Bronchial epithelial cell (primary cell): ENCODE measurements at regions not wholly inside any gene's neighbourhood (a gene's known extent, or its start where the extent isn't known, plus 50 kb on each side); places are given as distances from the start of the nearest gene placed in this dataset.

Source experiments
- DNase-seq: peaks from one replicate; pipeline ENCODE4 v3.0.0-alpha.2; 2010; ENCODE audit warnings: low read depth
- FAIRE-seq: peaks from 2 replicates; lab custom pipeline; 2011; peaks lifted over from hg19 to GRCh38; lab: Jason Lieb, UNC
- H3K27me3 ChIP-seq: 2 replicates; pipeline ENCODE4 v1.5.1; 2011; ENCODE audit warnings: low read length; ENCODE audit not compliant: control insufficient read depth, insufficient read depth
- H3K36me3 ChIP-seq: 2 replicates; pipeline ENCODE4 v1.5.1; 2011; ENCODE audit warnings: low read length; ENCODE audit not compliant: control insufficient read depth, insufficient read depth
- H3K4me3 ChIP-seq: 2 replicates; pipeline ENCODE4 v1.5.1; 2011; ENCODE audit warnings: mild to moderate bottlenecking, low read depth, low read length, control low read depth
- TF ChIP-seq, protein P1 (sequence below): IDR thresholded peaks from 2 replicates; pipeline ENCODE4 v1.5.1; 2011; ENCODE audit warnings: mild to moderate bottlenecking, moderate library complexity, low read length, control low read depth, inconsistent platforms; ENCODE audit not compliant: insufficient read depth, severe bottlenecking

DNA sequence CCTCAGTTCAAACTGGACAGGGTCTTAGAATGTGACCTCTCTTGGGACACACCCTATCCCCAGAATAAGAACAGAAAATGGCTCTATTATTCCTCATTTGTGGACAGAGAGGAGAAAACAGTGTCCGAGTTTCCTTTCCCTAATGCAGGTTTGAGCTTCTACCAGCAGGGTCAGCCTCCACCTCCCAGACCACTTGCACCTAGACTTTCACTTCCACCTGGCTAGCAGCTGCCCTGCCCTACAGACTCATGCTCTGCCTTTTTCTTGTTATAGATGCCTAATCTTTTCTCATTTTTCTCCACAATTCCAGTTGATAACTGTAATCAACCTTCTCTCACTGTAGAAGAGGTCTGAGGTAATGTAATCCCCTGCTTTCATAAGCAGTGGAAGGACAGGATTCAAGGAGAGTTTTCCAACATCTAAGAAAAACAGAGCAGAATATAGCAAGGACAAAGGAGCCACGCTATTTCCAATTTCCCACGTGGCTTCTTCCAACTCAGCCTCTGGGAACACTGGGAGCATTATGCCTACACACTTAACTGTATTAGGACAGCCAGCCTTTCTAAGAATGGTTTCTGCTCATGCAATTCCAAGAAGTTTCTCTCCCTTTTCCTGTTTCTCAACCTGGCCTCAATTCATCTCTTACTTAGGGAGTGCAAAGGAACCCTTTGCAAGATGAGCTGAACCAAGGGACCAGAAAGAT lies 239.8 kb downstream of the BCL11A start:
- FAIRE-seq, result no peak
- H3K36me3 ChIP-seq, result no peaks in the 10 kb centered on the region
- H3K27me3 ChIP-seq, result no peaks in the 10 kb centered on the region
- TF ChIP-seq, protein P1, sequence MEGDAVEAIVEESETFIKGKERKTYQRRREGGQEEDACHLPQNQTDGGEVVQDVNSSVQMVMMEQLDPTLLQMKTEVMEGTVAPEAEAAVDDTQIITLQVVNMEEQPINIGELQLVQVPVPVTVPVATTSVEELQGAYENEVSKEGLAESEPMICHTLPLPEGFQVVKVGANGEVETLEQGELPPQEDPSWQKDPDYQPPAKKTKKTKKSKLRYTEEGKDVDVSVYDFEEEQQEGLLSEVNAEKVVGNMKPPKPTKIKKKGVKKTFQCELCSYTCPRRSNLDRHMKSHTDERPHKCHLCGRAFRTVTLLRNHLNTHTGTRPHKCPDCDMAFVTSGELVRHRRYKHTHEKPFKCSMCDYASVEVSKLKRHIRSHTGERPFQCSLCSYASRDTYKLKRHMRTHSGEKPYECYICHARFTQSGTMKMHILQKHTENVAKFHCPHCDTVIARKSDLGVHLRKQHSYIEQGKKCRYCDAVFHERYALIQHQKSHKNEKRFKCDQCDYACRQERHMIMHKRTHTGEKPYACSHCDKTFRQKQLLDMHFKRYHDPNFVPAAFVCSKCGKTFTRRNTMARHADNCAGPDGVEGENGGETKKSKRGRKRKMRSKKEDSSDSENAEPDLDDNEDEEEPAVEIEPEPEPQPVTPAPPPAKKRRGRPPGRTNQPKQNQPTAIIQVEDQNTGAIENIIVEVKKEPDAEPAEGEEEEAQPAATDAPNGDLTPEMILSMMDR, result no peak
- no peak for DNase-seq
- H3K4me3 ChIP-seq, result no peak overlapping the region

DNA sequence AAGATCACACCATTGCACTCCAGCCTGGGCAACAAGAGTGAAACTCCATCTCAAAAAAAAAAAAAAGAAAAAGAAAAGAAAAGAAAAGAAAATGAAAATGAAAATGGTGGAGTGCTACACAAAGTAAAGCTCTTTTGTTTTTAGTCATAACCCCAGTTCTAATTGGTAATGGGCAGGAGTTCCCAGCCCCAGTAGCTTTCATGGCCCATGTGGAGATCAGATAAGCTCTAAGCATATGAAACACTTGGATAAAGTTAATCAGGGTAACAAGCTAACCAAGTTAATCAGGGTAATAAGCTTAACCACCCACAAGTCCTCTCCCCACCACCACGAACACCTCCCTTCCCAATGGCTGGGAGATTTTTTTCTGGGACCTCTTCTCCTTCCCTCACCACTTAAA lies 240.8 kb downstream of the BCL11A start:
- no peak for FAIRE-seq
- Histone ChIP-seq H3K36me3 (no peaks in the 10 kb centered on the region), H3K4me3 (no peak overlapping the region), H3K27me3 (no peaks in the 10 kb centered on the region)
- no peak for DNase-seq
- TF ChIP-seq, protein P1, result no peak

DNA sequence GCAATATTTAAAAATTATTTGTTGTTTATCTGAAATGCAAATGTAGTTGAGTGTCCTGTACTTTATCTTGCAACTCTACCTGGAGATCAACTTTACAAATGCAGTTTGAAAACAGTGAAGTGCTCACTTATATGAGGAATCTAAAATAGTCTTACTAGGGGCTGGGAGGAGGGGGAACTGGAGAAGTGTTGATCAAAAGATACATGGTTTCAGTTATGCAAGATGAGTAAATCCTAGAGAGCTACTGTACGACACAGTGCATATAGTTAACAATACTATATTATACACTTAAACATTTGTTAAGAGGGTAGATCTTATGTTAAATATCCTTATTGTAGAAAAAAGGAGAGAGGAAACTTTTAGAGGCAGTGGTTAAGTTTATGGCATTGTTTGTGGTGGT lies 241.9 kb downstream of the BCL11A start:
- no peaks in the 10 kb centered on the region for H3K36me3 ChIP-seq
- FAIRE-seq, result no peak
- no peak overlapping the region for H3K4me3 ChIP-seq
- TF ChIP-seq, protein P1, result no peak
- H3K27me3 ChIP-seq, result no peaks in the 10 kb centered on the region
- no peak for DNase-seq

DNA sequence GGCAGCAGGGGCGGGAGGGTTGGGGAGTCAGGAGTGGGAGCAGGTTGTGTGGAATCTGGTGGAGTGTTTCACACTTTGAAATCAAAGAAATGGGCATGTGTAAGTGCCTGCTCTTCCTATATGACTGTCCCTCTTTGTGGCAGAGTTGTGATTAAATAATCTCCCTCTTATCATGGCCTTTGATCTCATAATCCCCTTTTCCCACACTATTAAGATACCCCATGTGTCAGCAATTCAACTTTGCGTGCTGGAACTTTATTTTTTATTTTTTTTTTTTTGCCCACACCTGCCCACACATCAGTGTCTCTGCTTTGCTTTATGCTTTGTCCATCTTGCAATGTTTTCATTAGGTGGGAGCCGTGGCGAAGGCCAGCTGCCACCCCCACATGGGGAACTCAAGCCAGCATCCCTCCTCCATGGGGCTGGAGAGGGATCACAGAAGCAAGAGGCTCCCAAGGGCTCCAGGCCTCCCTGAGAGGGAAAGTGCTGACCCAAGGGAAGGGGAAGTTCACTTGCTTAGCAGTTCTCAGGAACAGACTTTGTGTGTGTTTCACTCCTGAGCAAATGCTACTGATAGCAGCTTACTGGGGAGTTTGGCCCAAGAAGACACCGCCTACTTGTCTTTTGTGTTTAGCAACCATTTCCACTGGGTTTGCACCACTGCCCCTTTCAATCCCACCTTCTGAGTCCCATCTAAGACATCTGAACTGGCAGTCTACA lies 243.4 kb downstream of the BCL11A start:
- H3K4me3 ChIP-seq, result no peak overlapping the region
- DNase-seq (no peak), FAIRE-seq (no peak)
- H3K27me3 ChIP-seq, result no peaks in the 10 kb centered on the region
- TF ChIP-seq, protein P1, result no peak
- no peaks in the 10 kb centered on the region for H3K36me3 ChIP-seq

DNA sequence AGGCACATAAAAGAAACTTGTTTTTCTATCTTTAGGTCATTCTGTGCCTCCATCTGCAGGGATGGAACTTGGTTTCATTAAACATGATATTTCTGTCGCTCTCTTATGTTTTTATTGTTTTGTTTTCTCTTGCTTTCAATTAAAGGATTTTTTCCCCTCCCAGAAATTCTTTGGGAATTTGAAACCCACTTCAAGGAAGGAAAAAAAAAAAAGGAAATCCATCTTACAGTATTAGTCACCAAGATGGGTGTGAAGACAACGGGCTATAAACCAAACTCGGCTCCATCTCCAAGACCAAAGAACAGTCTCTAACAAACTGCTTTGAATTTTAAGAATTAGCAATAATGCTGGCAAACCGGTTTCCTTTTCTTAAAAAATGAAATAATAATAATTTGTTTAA lies 244.1 kb downstream of the BCL11A start:
- FAIRE-seq, result no peak
- Histone ChIP-seq H3K27me3 (no peaks in the 10 kb centered on the region), H3K36me3 (no peaks in the 10 kb centered on the region), H3K4me3 (no peak overlapping the region)
- TF ChIP-seq, protein P1, result no peak
- DNase-seq, result peak; percentile 20
